GM12878 (cell line): ENCODE measurements at regions not wholly inside any gene's neighbourhood (a gene's known extent, or its start where the extent isn't known, plus 50 kb on each side); places are given as distances from the start of the nearest gene placed in this dataset.

Experiments
- ATF2 ChIP-seq: IDR thresholded peaks from 2 replicates; pipeline ENCODE4 v1.6.1; 2012; ENCODE audit warnings: low read length, inconsistent platforms
- BCLAF1 ChIP-seq: fragments of 450-650 bp; IDR thresholded peaks from 2 replicates; pipeline ENCODE4 v1.6.1; 2017; ENCODE audit warnings: antibody characterized with exemption, mild to moderate bottlenecking, moderate library complexity
- CTCF ChIP-seq, 3 experiments: IDR thresholded peaks in 2 of 3; conservative IDR thresholded peaks in 1 of 3; 2 replicates each; pipeline ENCODE4 v1.5.1; 2011; ENCODE audit warnings: low read depth in 3 of 3, low read length in 3 of 3, mild to moderate bottlenecking in 3 of 3, control low read depth in 2 of 3, moderate library complexity in 2 of 3, inconsistent platforms in 1 of 3, mixed read lengths in 1 of 3; ENCODE audit not compliant: control insufficient read depth in 2 of 3, insufficient read depth in 1 of 3; ENCODE audit errors: extremely low read depth in 1 of 3
- ESRRA ChIP-seq: IDR thresholded peaks from 2 replicates; pipeline ENCODE4 v1.6.1; 2012; ENCODE audit warnings: mild to moderate bottlenecking, low read length, improper control_type of control experiment
- MAX ChIP-seq: IDR thresholded peaks from 2 replicates; pipeline ENCODE4 v1.6.1; 2012; ENCODE audit warnings: low read depth, low read length, improper control_type of control experiment
- POLR2AphosphoS2 ChIP-seq: IDR thresholded peaks from 2 replicates; pipeline ENCODE4 v1.6.1; 2011; ENCODE audit warnings: low read depth, mild to moderate bottlenecking, low read length, improper control_type of control experiment, moderate library complexity
- RELB ChIP-seq: fragments of 450-650 bp; IDR thresholded peaks from 2 replicates; pipeline ENCODE4 v1.6.1; 2017; ENCODE audit warnings: low read depth, mild to moderate bottlenecking, moderate library complexity
- SIN3A ChIP-seq: IDR thresholded peaks from 2 replicates; pipeline ENCODE4 v1.6.1; 2012; ENCODE audit warnings: low read depth, low read length, improper control_type of control experiment
- ZBTB4 ChIP-seq: fragments of 450-650 bp; formaldehyde crosslinking; IDR thresholded peaks from 2 replicates; pipeline ENCODE4 v1.4.0; 2022; ENCODE audit warnings: mild to moderate bottlenecking, moderate library complexity

- no peak for TF ChIP-seq CTCF (IDR thresholded peaks at IDR 0.05 in 2 of 3, conservative IDR thresholded peaks at IDR 0.05 in 1 of 3; ENCODE audit: control insufficient read depth in 2 of 3, extremely low read depth in 1 of 3, insufficient read depth in 1 of 3, low read depth in 3 of 3, low read length in 3 of 3)
- no peak for TF ChIP-seq ZBTB4
- TF ChIP-seq POLR2AphosphoS2 = no peak
- no peak for TF ChIP-seq ATF2
- TF ChIP-seq ESRRA = no peak
- TF ChIP-seq SIN3A = no peak
- no peak for TF ChIP-seq BCLAF1
- no peak for TF ChIP-seq RELB
- TF ChIP-seq MAX = no peak
Observed at GRCh38 chr21:28159396-28159795, 833.3 kb downstream of the LTN1 start.
